Esophagus muscularis mucosa (tissue), 4 donors: ENCODE measurements at regions not wholly inside any gene's neighbourhood (a gene's known extent, or its start where the extent isn't known, plus 50 kb on each side); places are given as distances from the start of the nearest gene placed in this dataset.
"Not testable (repeated sequence)": the region's sequence is repeated elsewhere in the genome, so short reads cannot be mapped to it uniquely, and the experiment has no call there.

Experiments
- CTCF ChIP-seq, 3 experiments: fragments of 200-600 bp in 2 of 3; fragments of 450-650 bp in 1 of 3; sonication (generic) in 2 of 3; IDR thresholded peaks; one replicate each; pipeline ENCODE4 v1.5.1; 2017 to 2019; ENCODE audit warnings: antibody characterized with exemption in 3 of 3, mild to moderate bottlenecking in 2 of 3, moderate library complexity in 1 of 3
- EP300 ChIP-seq: sonication (generic); formaldehyde crosslinking; IDR thresholded peaks from one replicate; pipeline ENCODE4 v1.6.1; 2017; ENCODE audit warnings: antibody characterized with exemption
- POLR2A ChIP-seq: fragments of 450-650 bp; IDR thresholded peaks from one replicate; pipeline ENCODE4 v1.6.1; 2017; ENCODE audit warnings: antibody characterized with exemption, moderate library complexity, mild to moderate bottlenecking, low read depth
- POLR2AphosphoS5 ChIP-seq, 2 donors: sonication (generic); formaldehyde crosslinking; IDR thresholded peaks; one replicate each; pipeline ENCODE4 v1.6.1; 2017; ENCODE audit warnings: antibody characterized with exemption in 2 of 2

GRCh38 chr2:131665716-131666115 is 138.0 kb downstream of the CCDC74A start:
- TF ChIP-seq CTCF (IDR thresholded peaks at IDR 0.05); POLR2A; EP300; POLR2AphosphoS5 (IDR thresholded peaks at IDR 0.05): not testable (repeated sequence)
